ENCODE measurements at regions not wholly inside any gene's neighbourhood (a gene's known extent, or its start where the extent isn't known, plus 50 kb on each side); places are given as distances from the start of the nearest gene placed in this dataset.

DNA sequence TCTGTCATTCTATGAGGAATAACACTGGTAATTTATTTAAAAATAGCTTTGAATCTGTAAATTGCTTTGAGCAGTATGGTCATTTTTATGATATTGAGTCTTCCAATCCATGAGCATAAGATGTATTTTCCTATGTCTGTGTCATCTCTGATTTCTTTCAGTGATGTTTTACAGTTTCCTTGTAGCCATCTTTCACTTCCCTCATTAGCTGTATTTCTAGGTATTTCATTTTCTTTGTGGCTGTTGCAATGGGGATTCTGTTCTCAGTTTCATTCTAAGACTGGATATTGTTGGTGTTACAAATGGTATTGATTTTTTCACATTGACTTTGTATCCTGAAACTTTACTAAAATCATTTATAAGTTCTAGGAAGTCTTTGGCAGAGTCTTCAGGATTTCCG lies 116.2 kb downstream of the DDX3Y start:
- intact Hi-C loops (cut with DNase I) = no loop called here
- no peak overlapping the region for H3K4me3 ChIP-seq
- no peak for ATAC-seq
- H3K27ac ChIP-seq = no peak overlapping the region
- no peaks in the 10 kb centered on the region for H3K9me3 ChIP-seq
- no peaks in the 10 kb centered on the region for H3K36me3 ChIP-seq
- TF ChIP-seq, protein P1, sequence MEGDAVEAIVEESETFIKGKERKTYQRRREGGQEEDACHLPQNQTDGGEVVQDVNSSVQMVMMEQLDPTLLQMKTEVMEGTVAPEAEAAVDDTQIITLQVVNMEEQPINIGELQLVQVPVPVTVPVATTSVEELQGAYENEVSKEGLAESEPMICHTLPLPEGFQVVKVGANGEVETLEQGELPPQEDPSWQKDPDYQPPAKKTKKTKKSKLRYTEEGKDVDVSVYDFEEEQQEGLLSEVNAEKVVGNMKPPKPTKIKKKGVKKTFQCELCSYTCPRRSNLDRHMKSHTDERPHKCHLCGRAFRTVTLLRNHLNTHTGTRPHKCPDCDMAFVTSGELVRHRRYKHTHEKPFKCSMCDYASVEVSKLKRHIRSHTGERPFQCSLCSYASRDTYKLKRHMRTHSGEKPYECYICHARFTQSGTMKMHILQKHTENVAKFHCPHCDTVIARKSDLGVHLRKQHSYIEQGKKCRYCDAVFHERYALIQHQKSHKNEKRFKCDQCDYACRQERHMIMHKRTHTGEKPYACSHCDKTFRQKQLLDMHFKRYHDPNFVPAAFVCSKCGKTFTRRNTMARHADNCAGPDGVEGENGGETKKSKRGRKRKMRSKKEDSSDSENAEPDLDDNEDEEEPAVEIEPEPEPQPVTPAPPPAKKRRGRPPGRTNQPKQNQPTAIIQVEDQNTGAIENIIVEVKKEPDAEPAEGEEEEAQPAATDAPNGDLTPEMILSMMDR (IDR thresholded peaks at IDR 0.05) = no peak
- DNase-seq = no peak
- H3K4me1 ChIP-seq = no peaks in the 10 kb centered on the region
- H3K27me3 ChIP-seq (ENCODE audit: low read depth) = no peaks in the 10 kb centered on the region

DNA sequence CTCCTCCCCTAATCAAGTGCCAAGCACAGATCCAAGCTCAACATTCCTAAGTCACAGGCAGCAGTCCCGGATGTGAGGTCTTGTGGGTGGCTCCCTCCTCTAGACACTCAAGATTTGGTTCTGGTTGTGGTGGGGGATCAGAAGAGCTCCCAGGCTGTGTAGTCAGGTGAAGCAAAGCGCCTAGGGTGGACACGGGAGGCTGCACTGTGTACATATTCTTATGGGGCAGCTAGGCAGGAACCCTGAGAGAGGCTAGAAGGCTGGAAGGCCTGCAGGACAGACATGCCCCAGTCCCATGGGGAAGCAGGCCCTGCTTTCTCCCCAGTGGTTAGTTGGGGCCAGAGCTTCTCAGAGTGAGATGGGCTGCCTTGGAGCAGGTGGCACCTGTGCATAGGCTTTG lies 118.9 kb downstream of the DDX3Y start:
- H3K36me3 ChIP-seq = no peaks in the 10 kb centered on the region
- H3K4me1 ChIP-seq = no peaks in the 10 kb centered on the region
- no peaks in the 10 kb centered on the region for H3K9me3 ChIP-seq
- DNase-seq (no peak), ATAC-seq (no peak)
- no peak overlapping the region for H3K27ac ChIP-seq
- intact Hi-C loops (cut with DNase I) = no loop called here
- no peak overlapping the region for H3K4me3 ChIP-seq
- TF ChIP-seq, protein P1 (IDR thresholded peaks at IDR 0.05) = no peak
- no peaks in the 10 kb centered on the region for H3K27me3 ChIP-seq (ENCODE audit: low read depth)

GRCh38 chrY:13024447-13024846 lies 119.8 kb downstream of the DDX3Y start:
- no peak for DNase-seq
- no peak for ATAC-seq
- H3K27ac ChIP-seq = no peak overlapping the region
- H3K36me3 ChIP-seq = no peaks in the 10 kb centered on the region
- H3K4me3 ChIP-seq = no peak overlapping the region
- H3K9me3 ChIP-seq = no peaks in the 10 kb centered on the region
- TF ChIP-seq, protein P1 (IDR thresholded peaks at IDR 0.05) = no peak
- intact Hi-C loops (cut with DNase I) = no loop called here
- H3K4me1 ChIP-seq = no peaks in the 10 kb centered on the region
- H3K27me3 ChIP-seq (ENCODE audit: low read depth) = no peaks in the 10 kb centered on the region

DNA sequence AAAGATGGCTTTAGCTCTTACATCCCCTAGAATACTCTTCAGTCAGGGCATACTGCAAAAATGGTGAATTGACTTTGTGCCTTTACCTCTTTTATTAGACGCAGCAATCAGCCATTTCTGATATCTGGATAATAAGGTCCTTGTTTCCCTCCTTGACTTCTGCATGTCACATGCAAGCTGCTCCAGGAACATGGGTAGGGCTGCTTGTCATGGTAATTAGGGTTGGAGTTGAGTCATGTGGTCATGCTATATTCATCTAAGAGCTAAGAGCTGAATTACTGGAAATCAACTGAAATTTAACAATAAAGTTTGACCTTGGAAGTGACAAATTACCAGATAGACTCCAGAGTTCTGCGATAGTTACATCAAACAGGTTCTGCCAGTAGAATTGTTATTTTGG lies 122.2 kb downstream of the DDX3Y start:
- no peaks in the 10 kb centered on the region for H3K9me3 ChIP-seq
- H3K4me1 ChIP-seq = no peaks in the 10 kb centered on the region
- TF ChIP-seq, protein P1 (IDR thresholded peaks at IDR 0.05) = no peak
- H3K27ac ChIP-seq = no peak overlapping the region
- intact Hi-C loops (cut with DNase I) = no loop called here
- H3K36me3 ChIP-seq = no peaks in the 10 kb centered on the region
- no peak overlapping the region for H3K4me3 ChIP-seq
- DNase-seq = no peak
- H3K27me3 ChIP-seq (ENCODE audit: low read depth) = no peaks in the 10 kb centered on the region
- no peak for ATAC-seq

DNA sequence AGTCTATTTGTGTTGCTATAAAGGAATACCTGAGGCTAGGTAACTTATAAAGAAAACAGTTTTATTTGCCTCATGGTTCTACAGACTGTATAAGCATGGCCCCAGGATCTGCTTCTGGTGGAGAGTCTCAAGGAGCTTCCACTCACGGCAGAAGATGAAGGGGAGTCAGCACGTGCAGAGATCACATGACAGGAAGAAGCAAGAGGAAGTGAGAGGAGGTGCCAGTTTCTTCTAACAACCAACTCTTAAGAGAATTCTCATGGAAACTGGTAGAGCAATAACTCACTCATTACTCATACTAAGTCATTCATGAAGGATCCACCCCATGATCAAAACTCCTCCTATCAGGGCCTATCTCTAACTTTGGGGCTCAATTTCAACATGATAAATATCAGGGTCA lies 135.6 kb downstream of the DDX3Y start:
- Histone ChIP-seq H3K36me3 (no peaks in the 10 kb centered on the region), H3K27me3 (ENCODE audit: low read depth) (no peaks in the 10 kb centered on the region), H3K27ac (no peak overlapping the region), H3K4me1 (no peaks in the 10 kb centered on the region), H3K9me3 (no peaks in the 10 kb centered on the region), H3K4me3 (no peak overlapping the region)
- TF ChIP-seq, protein P1 (IDR thresholded peaks at IDR 0.05) = no peak
- DNase-seq (no peak), ATAC-seq (no peak)
- intact Hi-C loops (cut with DNase I) = no loop called here

GRCh38 chrY:13053501-13053900 lies 148.8 kb downstream of the DDX3Y start:
- intact Hi-C loops (cut with DNase I) = no loop called here
- Histone ChIP-seq H3K27me3 (ENCODE audit: low read depth) (no peaks in the 10 kb centered on the region), H3K27ac (no peak overlapping the region), H3K9me3 (no peaks in the 10 kb centered on the region), H3K4me3 (no peak overlapping the region), H3K36me3 (no peaks in the 10 kb centered on the region), H3K4me1 (no peaks in the 10 kb centered on the region)
- no peak for ATAC-seq
- TF ChIP-seq, protein P1 (IDR thresholded peaks at IDR 0.05) = no peak
- DNase-seq = no peak
